Prostate gland (tissue), 2 donors: ENCODE measurements at regions not wholly inside any gene's neighbourhood (a gene's known extent, or its start where the extent isn't known, plus 50 kb on each side); places are given as distances from the start of the nearest gene placed in this dataset.

Experiments used
- CTCF ChIP-seq, 4 experiments: fragments of 200-600 bp in 2 of 4; fragments of 450-650 bp in 2 of 4; sonication (generic) in 2 of 4; IDR thresholded peaks; 1 replicate in 3 of 4; 2 replicates in 1 of 4; pipeline ENCODE4 v1.5.1; 2016 to 2019; ENCODE audit warnings: antibody characterized with exemption in 4 of 4, mild to moderate bottlenecking in 2 of 4, moderate library complexity in 2 of 4
- POLR2A ChIP-seq: fragments of 450-650 bp; IDR thresholded peaks from one replicate; pipeline ENCODE4 v1.6.1; 2016; ENCODE audit warnings: antibody characterized with exemption, mild to moderate bottlenecking
- POLR2AphosphoS5 ChIP-seq: sonication (generic); formaldehyde crosslinking; IDR thresholded peaks from one replicate; pipeline ENCODE4 v1.6.1; 2017; ENCODE audit warnings: antibody characterized with exemption

- TF ChIP-seq CTCF (IDR thresholded peaks at IDR 0.05), result no peak
- TF ChIP-seq POLR2AphosphoS5, result no peak
- no peak for TF ChIP-seq POLR2A
Observed at GRCh38 chr14:40987481-40987880, 619.2 kb upstream of the LRFN5 start.
